GM12875 (cell line): ENCODE measurements at regions not wholly inside any gene's neighbourhood (a gene's known extent, or its start where the extent isn't known, plus 50 kb on each side); places are given as distances from the start of the nearest gene placed in this dataset.

Experiments
- H3K4me3 ChIP-seq: one replicate; pipeline ENCODE4 v1.5.1; 2011; ENCODE audit warnings: low read depth, low read length, control low read depth
- CTCF ChIP-seq: IDR thresholded peaks from 2 replicates; pipeline ENCODE4 v1.5.1; 2011; ENCODE audit warnings: low read depth, mild to moderate bottlenecking, control low read depth, inconsistent platforms, low read length, moderate library complexity, borderline replicate concordance; ENCODE audit not compliant: insufficient read depth

DNA sequence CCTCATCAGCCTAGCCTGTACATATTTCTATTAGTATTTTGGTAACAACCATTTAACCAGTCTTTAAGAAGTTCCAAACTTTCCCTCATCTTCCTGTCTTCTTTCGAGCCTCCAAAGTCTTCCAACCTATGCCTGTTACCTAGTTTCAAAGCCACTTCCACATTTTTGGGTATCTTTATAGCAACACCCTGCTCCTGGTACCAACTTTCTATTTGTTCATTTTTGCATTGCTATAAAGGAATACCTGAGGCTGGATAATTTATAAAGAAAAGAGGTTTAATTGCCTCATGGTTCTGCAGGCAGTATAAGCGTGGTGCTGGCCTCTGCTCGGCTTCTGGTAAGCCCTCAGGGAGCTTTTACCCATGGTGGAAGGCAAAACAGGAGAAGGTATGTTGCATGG is 578.8 kb upstream of the AUTS2 start:
- H3K4me3 ChIP-seq = no peak overlapping the region
- TF ChIP-seq CTCF = no peak

DNA sequence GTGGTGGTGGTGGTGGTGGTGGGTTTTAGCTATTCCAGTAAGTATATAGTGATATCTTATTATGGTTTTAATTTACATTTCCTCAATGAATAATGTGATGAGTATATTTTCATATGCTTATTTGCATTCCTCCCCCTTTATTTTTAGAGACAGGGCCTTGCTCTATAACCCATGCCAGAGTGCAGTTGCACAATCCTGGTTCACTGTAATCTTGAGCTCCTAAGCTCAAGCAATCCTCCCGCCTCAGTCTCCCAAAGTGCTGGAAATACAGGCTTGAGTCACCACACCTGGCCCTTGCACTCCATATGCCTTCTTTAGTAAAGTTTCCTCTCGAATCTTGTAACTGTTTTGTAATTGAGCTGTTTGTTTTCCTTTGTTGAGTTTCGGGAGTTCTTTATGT is 577.7 kb upstream of the AUTS2 start:
- H3K4me3 ChIP-seq = no peak overlapping the region
- no peak for TF ChIP-seq CTCF

GRCh38 chr7:69025249-69025648 is 573.0 kb upstream of the AUTS2 start:
- no peak overlapping the region for H3K4me3 ChIP-seq
- TF ChIP-seq CTCF = no peak

DNA sequence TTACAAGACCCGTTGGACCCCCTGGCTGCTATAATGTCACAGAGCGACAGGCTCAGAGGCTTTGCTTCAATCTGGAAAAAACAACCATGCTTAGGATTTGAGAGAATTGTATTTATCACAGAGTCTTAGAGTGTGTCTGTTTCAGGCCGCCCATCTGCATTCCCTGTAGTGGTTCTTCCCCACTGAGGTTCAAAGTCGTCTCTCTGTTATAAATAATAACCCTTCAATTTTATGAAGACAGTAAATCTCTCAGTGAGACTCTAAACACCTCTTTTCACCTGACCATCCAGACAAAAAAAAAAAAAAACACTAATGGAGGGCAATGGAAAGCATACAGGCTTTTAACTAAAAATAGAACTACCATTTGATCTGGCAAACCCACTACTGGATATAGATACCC is 565.4 kb upstream of the AUTS2 start:
- no peak for TF ChIP-seq CTCF
- H3K4me3 ChIP-seq = no peak overlapping the region

GRCh38 chr7:69035826-69036225 is 562.4 kb upstream of the AUTS2 start:
- TF ChIP-seq CTCF = no peak

GRCh38 chr7:69036301-69036700 is 562.0 kb upstream of the AUTS2 start:
- no peak overlapping the region for H3K4me3 ChIP-seq
- TF ChIP-seq CTCF = no peak

More at GRCh38 chr7:69035826-69036225, 562.4 kb upstream of the AUTS2 start:
- H3K4me3 ChIP-seq = no peak overlapping the region

DNA sequence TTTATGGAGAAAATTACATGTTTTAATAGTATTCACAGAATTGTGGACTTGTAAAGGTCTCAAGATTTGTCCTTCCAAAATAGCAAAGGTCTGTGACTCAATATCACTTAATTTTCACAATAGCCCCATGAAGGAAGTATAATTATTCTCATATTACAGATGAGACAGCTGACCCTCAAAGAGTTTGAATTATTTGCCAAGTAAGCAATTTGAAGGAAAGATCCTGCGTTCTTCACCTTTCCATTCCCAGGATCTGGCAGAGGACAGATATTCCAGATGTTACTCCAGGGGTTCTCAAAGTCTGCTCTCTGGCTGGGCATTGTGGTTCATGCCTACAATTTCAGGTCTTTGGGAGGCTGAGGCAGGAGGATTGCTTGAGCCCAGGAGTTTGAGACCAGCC is 559.4 kb upstream of the AUTS2 start:
- TF ChIP-seq CTCF = no peak

More for the DNA sequence above, 559.4 kb upstream of the AUTS2 start:
- no peak overlapping the region for H3K4me3 ChIP-seq
